HG02885 (cell line): ENCODE measurements at regions not wholly inside any gene's neighbourhood (a gene's known extent, or its start where the extent isn't known, plus 50 kb on each side); places are given as distances from the start of the nearest gene placed in this dataset.

Source experiments
- ATAC-seq: cut with Tn5 transposase; IDR thresholded peaks from one replicate; pipeline ENCODE4 v1.9.1; 2021; ENCODE audit warnings: mild to moderate bottlenecking; ENCODE audit not compliant: unreplicated experiment, poor library complexity

DNA sequence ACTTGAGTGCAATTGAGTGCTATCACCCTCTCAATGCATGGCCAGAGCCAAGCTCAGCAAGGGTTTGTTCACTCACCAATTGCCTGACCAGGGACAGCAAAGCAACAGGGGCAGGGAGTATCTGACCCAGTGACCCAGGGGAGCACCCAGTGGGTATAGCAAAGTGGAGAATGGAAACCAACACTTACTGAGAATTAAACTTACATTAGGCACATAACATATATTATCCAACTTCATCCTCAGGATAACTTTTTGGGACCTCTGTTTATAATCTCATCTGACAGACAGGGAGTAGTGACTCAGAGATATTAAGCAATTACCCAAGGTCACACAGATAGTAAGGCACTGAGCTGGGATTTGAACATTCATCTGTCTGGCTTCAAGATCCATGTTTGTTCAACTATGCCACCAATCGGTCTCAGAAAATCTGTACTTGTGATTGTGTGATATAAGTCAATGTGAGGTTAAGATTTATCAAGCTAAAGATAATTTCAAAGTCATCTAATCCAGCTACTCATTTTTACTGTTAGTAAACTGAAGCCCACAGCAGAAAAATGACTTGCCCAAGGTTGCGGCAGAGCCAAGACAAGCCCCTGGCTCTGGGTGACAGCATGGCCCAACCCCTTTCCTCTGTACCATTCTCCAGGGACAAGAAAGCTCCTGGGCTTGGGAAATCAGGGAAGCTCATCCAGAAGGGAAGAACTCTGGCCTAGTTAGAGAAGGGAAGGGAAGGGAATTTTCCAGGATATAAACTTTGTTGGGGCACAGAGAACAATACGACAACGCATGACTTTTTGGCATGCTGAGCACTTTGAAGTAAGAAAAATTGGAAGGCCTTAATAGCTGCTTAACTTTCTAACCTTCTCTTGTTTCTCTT lies 138.0 kb upstream of the SMAD3 start:
- ATAC-seq = no peak

GRCh38 chr15:66928101-66928500 lies 137.3 kb upstream of the SMAD3 start:
- no peak for ATAC-seq

DNA sequence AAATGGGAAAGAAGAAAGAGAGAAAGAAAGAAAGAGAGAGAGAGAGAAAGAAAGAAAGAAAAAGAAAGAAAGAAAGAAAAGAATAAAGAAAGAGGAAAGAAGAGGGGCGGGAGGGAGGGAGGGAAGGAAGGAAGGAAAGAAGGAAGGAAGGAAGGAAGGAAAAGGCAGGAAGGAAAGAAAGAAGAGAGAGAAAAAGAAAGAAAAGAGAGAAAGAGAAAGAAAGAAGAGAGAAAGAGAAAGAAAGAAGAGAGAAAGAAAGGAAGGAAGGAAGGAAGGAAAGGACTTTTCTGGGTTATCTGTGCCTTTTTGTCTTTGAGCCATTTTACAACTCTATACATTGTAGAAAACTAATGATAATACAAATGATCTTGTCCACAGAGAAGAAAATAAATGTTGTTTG lies 136.6 kb upstream of the SMAD3 start:
- no peak for ATAC-seq

- ATAC-seq = no peak
Observed at GRCh38 chr15:66929843-66930402, 135.5 kb upstream of the SMAD3 start.

- no peak for ATAC-seq
Observed at GRCh38 chr15:66931768-66932633, 133.4 kb upstream of the SMAD3 start.

GRCh38 chr15:66932634-66933024 lies 132.8 kb upstream of the SMAD3 start:
- no peak for ATAC-seq

GRCh38 chr15:66933932-66934867 lies 131.2 kb upstream of the SMAD3 start:
- no peak for ATAC-seq

DNA sequence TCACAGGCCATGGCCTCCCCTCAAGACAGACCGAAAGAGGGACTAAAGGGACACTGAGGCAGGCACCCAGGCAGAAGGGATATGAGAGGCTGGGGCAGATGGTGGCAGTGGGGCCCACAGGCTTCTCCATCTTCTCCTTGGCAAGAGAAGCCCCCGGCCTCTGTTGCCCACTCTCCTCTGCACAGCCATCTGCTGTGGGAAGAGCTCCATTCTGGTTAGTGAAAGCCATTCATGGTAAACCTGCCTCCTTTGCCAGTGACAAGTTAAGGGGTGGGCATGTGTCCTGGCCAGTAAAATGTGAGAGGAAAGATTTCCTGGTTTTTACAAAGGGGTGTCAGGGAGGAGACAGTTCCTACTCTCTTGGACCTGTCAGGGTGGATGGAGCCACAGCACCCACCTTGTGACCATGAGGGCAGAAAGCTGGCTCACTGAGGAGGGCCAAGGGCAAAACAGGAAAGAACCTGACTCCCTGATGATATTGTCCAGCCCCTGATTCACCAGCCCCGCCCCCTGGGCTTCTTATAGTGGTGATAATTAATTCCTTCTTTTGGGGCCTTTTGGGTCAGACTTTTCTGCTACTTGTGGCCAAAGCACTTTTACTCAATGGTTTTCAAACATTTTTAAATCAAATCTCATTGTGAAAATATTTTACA lies 130.4 kb upstream of the SMAD3 start:
- ATAC-seq = no peak

DNA sequence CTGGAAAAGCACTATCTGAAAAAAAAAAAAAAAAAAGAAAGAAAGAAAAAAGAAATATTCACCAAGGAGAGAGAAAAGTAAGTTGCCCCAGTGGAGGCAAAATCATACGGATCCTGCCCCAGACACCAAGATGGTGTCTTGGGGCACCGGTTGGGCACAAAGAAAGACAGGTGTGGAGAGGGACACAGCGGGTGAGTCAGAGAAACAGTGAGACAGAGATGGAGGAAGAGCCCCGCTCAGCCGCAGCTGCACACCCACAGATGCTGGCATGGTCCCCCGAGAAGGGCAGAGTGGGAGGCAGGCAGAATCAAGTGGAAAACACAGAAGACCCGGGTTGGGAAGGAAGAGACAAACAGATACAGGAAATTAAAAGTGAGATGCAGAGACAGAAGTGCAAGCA lies 129.7 kb upstream of the SMAD3 start:
- ATAC-seq = no peak

GRCh38 chr15:66936109-66936860 lies 129.1 kb upstream of the SMAD3 start:
- no peak for ATAC-seq

DNA sequence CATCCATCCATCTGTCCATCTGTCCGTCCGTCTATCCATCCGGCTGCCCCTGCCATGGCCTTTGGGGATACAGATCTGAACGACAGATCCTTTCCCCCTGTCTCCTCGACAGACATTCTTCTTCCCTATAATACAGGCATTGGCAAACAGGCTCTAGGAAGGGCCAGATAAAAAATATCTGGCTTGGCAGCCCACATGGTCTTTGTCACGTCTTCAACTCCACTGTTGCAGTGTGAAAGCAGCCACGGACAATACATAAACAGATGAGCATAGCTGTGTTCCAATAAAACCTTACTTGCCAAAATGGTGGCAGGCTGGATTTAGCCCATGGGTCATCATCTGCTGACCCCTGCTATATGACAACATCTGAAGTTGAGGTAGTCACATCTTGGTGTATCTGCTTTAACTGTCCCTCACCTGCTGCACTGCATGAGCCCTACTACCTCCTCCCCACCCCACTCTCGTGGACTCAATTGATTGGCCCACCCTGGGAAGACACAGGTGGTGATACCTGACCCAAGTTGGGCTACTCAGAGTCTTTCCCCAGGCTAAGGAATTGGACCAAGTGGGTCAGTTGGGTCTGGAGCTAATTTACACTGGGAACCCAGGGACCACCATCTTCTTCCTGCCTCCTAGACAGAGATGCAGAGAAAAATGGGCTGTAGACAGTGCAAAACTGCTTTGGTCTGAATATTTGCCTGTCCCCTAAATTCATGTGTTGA lies 128.4 kb upstream of the SMAD3 start:
- ATAC-seq = no peak

GRCh38 chr15:66937588-66937987 lies 127.8 kb upstream of the SMAD3 start:
- no peak for ATAC-seq

DNA sequence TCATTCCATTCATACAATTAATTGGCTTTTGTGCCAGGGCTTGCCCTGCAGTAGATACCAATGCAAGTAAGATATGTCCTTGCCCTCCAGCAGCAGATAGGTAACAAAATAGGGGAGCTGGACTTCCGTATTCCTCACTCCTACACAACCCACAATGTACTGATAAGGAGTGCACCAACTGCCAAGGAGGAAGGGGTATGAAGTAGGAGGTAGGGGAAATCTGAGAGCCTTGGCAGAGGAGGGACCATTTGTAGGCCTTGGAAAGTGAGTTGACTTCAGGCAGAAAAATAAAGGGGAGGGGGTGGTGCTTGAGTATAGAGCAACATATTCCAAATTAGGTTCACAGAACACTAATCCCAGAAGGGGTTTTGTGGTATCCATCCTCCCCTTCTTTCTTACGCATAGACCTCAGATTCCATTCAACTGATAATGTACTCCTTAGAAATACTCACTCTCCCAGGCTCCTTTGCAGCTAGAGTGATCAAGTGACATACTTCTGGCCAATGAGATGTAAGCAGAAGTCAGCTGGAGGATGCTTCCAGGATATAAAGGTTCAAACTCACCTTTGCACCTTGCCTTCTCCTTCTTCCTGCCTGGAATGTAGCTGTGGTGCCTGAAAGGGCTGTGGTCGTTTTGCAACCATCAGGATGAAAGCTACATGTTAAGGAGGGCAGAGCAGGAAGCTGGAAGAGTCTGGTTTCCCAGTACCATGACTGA lies 127.1 kb upstream of the SMAD3 start:
- no peak for ATAC-seq

DNA sequence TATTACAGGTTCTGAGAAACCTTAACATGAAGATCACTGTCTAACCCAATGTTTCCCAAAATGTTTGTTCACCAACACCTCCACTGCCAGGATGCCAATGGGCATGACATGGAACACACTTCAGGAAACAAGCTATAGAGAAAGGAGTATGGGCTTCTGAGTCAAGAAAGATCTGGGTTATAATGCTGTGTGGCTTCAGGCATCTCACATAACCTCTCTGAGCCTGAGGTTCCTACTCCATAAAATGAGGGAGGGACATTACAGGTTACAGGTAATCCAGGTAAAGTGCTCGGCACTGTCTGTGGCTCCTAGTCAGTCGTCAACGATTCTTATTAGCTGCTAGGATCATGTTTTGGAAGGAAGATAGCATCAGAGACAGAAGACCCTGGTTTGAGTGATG lies 126.4 kb upstream of the SMAD3 start:
- no peak for ATAC-seq

DNA sequence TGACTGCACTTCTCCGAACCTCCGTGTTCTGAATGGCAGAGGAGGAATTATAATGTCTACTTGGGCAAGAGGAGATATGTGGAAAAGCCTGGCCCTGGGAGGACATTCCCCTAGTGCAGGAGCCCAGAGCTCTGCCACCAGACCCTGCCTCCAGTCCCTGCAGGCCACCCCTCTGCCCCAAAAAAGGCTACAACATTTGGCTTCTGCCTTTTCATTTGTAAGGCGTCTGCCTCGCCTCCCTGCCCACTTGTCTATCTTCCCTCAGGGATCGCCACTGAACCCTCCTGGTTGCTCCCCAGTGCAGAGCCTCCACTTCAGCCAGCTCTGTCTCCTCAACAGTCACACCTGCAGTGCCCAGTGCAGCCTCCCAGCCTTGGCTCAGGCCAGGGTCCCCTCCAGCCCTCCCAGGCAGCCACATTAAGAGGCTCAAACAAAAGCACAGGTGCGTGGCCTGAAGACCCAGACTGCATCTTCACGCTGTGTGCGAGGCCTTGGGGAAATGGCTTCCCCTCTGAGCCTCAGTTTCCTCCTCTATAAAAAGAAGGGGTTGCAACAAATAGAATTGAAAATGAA lies 125.9 kb upstream of the SMAD3 start:
- ATAC-seq = no peak

DNA sequence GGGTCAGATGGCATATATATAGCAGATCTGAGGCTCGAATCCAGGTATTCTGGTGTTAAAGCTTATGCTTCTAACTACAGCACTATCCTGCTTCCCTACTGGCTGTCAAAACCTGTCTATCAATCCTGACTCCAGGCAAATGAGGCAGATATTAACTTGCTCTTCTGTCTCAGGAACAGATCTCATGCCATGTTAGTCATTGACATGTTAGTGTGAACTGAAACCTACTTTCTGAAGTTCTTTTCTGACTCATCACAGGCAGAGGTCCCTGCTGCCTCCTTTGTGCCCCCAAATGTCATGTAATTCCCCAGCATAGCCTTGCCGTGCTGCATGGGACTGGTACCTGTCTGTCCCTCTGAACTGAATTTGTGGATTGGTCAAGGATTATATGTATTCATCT lies 125.0 kb upstream of the SMAD3 start:
- ATAC-seq = no peak

- no peak for ATAC-seq
Observed at GRCh38 chr15:66941108-66941711, 124.2 kb upstream of the SMAD3 start.
